Hematopoietic multipotent progenitor cell treated with erythropoietin and hydrocortisone succinate and interleukin-3 and kit ligand, for 17 days (in vitro differentiated cells): ENCODE measurements at regions not wholly inside any gene's neighbourhood (a gene's known extent, or its start where the extent isn't known, plus 50 kb on each side); places are given as distances from the start of the nearest gene placed in this dataset.

Experiments used
- DNase-seq: peaks from one replicate; pipeline ENCODE4 v3.0.0-alpha.2; 2015; ENCODE audit warnings: low spot score

DNA sequence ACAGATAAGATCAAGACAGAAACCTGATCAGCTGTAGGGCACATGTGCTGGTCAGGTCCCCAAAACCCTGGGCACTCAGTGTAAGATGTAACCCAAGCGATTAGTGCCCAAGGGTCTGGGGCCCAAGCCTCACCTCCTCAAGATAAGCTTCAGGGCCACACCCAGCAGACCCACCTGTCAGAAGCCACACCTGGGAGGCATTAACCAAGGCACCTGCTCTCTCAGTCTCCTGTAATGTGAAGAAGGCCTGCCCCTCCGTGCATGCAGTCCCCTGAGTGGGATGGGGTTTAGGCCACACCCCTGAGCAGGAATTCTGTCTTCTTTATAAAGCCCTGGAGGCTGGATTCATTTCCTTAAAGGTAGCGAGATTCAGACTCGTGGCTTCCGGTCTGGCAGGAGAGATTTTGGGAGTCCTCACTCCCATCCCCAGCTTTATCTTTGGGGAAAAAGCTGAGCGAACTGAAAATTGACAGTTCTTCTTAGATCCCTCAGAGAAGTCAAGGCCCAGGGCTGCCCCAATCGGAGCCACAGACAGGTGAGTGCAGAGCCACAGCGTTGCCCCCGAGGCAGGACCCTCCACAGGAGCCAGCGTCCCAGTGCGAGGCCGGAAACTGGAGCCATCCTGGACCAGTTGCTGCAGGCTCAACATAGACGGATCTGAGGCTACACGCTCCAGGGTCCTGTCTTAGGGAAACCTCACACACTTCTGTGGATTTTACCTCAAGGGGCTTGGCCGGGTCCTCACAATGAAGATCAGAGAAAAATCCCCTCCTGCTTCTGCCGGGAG lies 357.6 kb upstream of the IRX4 start:
- DNase-seq, result no peak

GRCh38 chr5:2239201-2239910 lies 356.6 kb upstream of the IRX4 start:
- DNase-seq, result no peak

DNA sequence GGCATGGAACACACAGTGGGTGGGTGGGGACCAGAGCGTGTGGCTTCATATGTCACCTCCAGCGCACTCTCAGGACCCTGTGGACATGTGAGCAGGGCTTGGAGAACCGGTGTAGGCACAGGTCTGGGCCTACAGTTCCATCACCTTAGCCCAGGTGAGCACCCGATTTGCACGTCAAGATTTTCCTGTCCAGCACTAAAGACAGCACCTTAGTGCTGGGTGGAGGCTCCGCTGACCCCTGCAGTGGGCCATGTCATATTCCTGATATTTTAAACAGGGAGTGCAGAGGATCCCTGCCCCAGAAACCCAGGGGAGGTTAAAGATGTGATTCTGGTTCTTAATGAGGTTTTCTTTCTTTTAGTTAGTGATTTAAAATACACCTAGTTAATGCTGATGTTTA lies 356.0 kb upstream of the IRX4 start:
- no peak for DNase-seq

DNA sequence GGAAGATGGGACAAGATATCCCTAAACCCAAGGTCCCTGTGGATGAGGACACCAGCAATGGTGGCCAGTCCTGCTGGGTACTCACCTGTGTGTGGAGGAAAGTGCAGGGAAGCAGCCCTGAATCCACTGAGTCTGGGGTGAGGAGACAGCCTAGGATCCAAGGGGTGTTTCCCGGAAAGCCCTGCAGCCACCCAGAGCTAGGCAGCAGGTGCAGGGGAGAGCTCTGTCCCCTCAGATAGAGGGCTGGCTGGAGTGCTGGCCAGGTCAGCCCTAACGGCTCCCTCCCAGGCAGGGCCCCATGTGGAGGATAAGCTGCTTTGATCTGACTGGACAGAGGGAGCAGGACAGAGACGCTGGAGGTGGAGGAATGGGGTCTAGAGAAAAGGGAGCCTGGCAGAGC lies 344.7 kb upstream of the IRX4 start:
- no peak for DNase-seq

DNA sequence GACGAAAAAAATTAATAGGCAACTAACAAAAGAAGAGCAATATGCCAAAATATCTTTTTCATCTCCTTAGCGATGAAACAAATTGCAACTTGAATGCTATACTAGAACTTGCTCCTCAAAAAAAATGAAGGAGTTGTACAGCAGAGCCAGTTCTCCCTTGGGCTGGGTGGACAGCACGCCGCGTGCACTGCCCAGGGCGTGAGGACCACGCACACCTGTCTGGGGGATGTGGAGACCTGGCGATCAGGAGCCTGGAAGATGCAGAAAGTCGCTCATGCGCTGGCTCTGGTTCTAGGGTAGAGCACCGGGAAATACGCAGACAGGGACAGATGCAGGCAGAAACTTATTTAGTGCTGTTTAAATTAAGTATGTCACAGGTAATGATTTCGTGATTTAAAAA lies 342.0 kb upstream of the IRX4 start:
- no peak for DNase-seq

DNA sequence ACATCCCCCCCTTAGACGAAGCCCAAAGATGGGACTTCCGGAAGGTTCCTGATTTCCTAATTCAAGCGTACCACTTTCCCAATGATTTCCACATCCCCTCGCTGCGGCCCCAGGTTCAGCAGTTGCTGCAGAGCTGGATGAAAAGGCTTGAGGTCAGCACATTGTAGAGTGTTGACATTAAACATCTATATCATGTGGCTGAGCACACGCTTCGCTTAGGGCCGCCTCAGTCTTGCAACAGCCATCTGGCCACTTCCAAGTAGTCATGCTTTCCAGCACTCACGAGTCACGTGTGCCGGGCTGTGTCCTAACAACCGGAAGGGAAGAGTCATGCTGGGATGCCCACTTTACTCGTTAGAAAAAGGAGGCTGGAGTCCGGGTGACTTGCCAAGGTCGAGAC lies 340.6 kb upstream of the IRX4 start:
- no peak for DNase-seq

DNA sequence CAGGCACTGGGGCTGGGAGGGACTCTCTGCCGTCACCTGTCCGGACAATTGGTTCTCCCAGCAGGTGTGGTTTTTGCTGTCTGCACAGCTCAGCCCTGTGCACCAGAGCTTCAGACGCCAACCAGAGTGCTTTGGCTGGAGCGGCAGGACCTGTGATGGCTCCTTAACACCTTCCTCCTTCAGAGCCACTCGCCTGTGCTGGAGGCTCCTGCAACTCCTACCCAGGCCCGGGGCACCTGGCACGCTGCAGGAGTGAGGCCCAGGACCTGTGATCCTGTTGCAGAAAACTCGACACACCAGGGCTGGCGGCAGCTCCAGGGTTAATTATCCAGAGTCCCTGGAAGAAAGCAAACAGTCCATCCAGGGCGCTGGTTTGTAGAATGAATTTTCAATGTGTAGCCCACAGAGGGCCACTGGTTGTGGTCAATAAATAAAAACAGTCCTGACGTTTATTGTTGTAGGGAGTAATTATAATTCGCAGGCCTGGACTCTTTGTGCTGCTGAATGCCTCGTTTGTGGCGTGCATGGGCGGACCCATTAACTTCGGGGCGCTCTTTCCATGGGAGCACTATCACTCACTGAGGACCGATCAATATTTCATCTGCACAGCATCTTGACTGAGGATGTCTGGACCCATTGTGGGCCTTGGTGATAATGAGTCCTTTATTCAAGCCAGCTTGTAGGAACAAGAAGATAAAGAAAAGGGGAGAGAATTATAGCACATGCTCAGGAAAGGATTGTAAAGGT lies 339.7 kb upstream of the IRX4 start:
- no peak for DNase-seq

GRCh38 chr5:2221450-2221849 lies 338.7 kb upstream of the IRX4 start:
- DNase-seq, result no peak

DNA sequence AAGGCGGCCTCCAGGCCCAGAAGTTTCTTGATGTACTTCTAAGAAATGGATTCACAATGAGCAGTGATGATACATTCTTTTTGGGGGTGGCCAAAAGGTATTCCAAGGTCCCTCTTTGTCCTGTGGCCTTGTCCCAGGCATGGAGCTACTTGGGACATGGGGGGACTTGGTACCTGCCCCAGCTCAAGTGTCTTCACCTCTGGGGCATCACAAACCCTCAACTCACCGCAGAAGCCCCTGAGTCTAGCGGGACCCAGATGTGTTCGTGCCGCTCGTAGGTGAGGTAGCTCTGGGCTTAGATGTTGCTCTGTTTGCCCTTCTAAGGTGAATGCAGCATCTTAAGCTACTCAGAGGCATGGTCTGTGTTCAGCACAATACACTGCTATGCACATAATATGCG lies 338.0 kb upstream of the IRX4 start:
- no peak for DNase-seq

DNA sequence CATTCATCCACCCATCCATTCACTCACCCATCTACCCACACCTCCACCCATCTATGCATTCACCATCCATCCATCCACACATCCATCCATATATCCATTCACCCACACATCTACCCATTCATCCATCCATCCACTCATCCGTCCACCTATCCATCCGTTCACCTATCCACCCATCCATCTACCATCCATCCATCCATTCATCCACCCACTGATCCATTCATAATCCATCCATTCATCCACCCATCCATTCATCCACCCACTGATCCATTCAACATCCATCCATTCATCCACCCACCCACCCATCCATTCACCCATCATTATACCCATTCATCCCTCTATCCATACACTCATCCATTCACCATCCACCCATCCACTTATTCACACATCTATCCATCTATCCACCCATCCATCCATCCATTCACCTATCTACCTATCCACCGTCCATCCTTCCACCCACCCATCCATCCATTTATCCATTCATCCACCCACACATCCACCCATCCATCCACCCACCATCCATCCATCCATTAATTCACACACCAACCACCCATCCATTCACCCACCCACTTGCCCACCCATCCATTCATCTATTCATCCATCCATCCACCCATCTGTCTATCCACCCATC lies 336.5 kb upstream of the IRX4 start:
- DNase-seq, result no peak

GRCh38 chr5:2217219-2217618 lies 334.5 kb upstream of the IRX4 start:
- DNase-seq, result no peak

DNA sequence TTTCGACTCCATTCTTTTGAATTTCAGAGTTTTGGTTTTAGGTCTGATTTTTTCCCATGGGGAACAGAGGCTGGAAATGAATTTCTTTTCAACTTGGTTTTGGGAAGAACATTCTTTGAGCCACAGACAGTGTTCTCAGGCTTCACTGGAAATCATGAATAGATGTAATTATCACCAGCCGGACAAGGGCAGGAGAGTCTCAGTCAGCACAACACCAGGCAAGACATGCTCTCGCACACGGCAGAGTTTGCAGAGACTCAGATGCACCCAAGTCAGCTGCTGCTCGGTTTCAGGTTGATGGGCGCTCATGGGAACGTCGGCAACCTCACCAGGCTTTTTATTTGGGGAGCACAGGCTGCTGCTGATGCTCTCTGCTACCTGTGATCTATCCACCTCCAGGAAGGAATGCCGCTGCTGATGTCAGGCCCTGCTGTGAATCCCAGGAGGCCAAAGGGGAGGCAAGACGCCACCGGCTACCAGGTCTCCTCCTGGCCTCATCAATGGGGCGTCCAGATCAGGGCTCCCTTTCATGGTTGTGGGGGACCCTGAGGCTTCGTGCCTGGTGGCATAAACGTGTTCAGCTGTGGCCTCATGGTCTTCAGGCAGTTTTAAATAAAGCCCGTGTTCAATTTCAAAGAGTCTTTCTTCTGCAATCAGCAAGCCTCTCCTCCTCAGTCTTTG lies 332.3 kb upstream of the IRX4 start:
- DNase-seq, result no peak

DNA sequence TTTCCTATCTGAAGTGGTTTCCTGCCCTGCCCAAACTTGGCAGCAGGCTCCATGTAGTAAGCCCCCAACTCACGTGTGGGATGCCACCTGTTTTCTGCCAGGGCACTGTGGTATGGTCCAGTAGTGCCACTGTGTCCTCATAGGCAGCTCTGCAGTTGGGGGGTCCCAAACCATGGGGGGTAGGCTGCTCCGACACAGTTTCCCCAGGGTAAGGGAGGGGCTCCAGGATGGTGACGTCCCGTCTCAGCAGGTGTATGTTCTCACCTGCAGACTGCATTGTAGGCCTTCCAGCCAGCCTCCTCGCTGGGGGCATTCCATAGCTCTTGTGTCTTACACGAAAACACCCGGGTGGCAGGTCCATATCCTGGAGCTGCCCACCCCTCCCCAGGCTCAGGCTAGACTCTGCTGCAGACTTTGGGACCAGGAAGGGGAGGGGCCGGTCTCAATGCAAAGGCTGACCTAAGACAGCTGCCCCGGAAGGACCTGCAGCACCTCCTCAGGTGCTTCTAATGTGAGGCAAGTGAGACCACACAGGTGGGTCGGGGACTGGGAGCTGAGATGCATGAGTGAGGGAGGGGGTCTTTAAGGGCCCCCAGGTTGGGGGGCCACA lies 330.5 kb upstream of the IRX4 start:
- DNase-seq, result no peak

DNA sequence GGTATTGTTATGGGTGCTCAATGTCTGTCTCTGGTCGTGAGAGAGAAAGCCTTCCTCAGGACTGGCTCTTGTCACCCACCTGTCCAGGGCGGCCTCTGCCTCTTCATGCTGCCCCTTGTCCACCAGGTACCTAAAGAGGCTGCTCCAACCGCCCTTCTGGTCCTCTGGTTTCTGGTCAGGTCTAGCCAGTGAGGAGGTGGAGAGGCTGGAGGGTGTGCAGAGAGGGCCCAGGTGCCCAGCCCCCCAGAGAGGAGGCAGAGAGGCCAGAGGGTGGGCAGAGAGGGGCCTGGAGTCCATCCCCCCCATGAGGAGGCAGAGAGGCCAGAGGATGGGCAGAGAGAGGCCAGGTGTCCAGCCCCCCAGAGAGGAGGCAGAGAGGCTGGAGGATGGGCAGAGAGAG lies 329.8 kb upstream of the IRX4 start:
- DNase-seq, result no peak

- DNase-seq, result no peak
Observed at GRCh38 chr5:2208239-2208544, 325.5 kb upstream of the IRX4 start.

DNA sequence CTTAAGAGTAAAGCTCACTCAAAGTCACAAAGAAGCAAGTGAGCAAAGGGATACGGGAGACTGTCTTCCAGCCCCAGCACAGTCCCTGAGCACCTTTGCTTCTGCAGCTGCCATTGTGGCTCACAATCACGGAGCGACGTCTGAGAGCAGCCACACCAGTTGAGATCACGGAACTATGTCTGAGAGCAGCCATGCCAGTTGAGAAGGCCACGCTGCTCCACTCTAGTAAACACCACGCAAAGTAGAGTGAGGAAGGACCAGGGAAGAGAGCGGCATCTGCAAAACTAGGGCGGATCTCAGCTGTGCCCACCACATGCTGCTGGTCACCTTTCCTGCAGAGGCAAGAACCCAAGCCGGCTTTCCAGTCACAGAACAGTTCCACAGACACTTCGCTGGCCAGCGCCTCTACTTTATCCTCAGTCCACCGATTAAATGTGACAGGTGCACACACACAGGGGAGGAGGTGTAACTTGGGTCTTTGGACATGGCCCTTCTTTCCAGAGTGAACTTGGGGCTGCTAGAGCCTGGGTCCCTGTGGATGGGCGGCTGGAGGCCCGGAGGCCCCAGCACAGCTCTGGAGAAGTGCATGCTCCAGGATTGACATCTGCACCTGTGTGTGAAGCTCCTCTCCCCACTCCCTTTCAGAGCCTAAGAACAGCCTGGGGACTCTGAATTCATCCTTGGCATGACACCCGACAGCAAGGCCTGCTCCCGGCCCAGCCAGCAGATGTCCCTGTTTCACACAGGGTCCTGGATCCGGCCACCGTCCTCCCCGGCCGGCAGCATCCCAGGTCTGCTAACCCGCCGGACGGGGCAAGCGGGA lies 324.9 kb upstream of the IRX4 start:
- no peak for DNase-seq

DNA sequence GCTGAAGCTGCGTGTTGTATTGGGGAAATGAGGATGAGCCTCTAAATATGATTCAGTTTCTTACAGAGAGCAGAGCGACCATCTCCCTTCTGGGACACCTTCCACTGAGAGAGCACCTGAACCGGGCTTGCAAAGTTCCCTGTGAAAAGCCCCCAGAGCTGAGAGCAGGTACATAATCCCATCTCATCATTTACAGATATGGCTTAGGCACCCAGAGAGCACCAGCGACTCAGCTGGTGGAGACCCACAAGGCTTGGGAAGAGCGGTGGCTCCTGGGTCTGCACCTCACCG lies 324.3 kb upstream of the IRX4 start:
- DNase-seq, result no peak

DNA sequence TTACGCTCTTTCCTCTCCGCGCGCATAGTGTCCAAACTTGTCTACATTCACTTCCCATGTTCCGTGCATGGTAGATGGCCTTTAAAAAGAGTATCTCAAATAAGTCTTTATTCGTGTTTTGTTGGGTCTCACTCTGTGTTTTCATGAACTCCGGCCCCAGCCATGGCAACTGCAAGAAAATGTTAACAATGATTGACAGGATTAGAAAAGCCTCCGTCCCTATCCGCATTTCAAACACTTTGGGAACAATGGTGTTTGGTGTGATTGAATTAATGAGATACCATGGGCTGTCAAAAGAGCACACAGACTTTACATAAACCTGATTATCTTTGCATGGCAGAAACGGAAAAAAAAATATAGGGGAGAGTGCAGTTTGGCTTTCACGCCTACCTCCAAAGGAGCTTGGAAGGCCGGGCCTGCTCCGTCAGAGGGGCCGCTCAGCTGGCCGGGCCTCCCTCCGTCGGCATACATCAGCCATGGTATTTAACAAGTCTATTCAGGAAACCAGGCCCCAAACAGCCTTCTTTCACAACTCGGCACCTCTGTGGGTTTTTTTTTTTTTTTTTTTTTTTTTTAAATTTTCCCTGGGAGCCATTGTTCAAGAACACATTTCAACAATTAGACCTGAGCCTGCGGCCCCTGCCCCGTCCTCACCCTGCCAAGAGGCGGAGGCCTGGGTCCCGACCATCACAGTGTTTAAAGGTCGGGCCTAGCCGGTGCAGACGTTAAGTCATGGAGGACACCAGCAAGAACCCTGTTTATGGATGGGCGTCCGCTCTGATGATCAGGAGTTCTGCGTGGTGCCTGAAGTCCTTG lies 323.8 kb upstream of the IRX4 start:
- DNase-seq, result no peak

DNA sequence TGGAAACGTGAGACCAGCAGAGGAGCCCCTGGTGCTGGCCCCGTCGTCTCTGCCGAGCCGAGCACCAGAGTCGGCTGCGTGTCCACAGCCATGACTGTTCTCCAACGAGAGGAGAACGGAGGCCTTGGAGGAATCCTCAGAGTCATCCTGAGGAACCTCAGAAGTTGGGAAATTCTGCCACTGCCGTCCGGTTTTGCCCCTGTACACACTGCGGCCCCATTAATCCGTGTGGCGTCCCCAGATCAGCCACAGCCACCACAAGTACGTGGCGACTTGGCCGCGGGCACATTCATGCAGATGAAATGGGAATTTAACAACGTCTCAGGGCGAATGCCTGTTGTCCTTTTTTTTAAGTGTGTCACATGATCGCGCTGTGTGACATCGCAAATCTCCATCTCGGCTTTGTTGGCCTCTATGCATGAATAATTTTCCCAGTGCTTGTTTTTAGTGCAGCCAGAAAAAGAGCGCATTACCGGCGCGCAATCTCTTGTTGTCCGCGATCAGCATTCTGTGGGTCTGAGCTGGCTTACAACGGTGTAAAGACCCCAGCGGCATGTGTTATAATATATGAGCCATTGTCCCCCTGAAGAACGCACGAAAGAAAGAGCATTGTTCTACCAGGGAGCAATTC lies 323.0 kb upstream of the IRX4 start:
- no peak for DNase-seq

DNA sequence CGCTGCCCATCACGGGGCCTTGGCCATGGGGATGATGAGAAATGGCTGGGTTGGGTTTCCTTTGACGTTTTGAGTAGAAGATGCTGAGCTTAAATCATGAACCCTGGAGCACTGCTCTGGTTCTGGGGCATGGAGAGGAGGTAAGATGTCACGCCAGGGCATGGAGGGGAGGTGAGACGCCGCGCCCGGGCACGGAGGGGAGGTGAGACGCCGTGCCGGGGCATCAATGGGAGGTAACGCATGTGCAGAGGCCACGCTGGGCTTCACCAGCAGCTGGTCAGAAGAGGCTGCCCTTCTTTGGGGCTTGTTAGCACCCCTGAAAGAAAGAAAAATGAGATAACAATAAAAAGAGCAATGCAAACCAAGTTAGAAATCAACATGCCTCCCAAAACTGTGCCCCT lies 322.5 kb upstream of the IRX4 start:
- DNase-seq, result no peak
